Gastrocnemius medialis (tissue), 4 donors: ENCODE measurements at regions not wholly inside any gene's neighbourhood (a gene's known extent, or its start where the extent isn't known, plus 50 kb on each side); places are given as distances from the start of the nearest gene placed in this dataset.
"Not testable (repeated sequence)": the region's sequence is repeated elsewhere in the genome, so short reads cannot be mapped to it uniquely, and the experiment has no call there.

ENCODE experiments used
- ATAC-seq, 2 donors: fragments of 150-250 bp; one replicate each; pipeline ENCODE4 v1.9.1; 2016
- DNase-seq, 2 donors: peaks; one replicate each; pipeline ENCODE4 v3.0.0-alpha.2; 2019
- H3K27ac ChIP-seq, 4 donors: fragments of 200-600 bp; sonication (generic); 1 replicate in 1 of 4; 2 replicates in 3 of 4; pipeline ENCODE4 v1.5.1; 2016 to 2018; ENCODE audit warnings: mild to moderate bottlenecking in 2 of 4, moderate library complexity in 1 of 4
- H3K27me3 ChIP-seq, 3 donors: fragments of 200-600 bp; sonication (generic) in 2 of 3; 1 replicate in 1 of 3; 2 replicates in 2 of 3; pipeline versions ENCODE4 v1.5.1 to v1.6.0; 2016 to 2019; ENCODE audit warnings: mild to moderate bottlenecking in 1 of 3, moderate library complexity in 1 of 3
- H3K36me3 ChIP-seq, 2 donors: fragments of 200-600 bp; sonication (generic) in 1 of 2; one replicate each; pipeline ENCODE4 v1.5.1; 2017 to 2018
- H3K4me1 ChIP-seq, 2 donors: fragments of 200-600 bp; sonication (generic) in 1 of 2; one replicate each; pipeline ENCODE4 v1.5.1; 2016 to 2017; ENCODE audit warnings: mild to moderate bottlenecking in 2 of 2
- H3K4me3 ChIP-seq, 4 donors: fragments of 200-600 bp; sonication (generic) in 3 of 4; 1 replicate in 1 of 4; 2 replicates in 3 of 4; pipeline ENCODE4 v1.5.1; 2016 to 2019; ENCODE audit warnings: mild to moderate bottlenecking in 2 of 4
- H3K9me3 ChIP-seq, 3 donors: fragments of 200-600 bp; sonication (generic) in 2 of 3; 1 replicate in 1 of 3; 2 replicates in 2 of 3; pipeline ENCODE4 v1.5.1; 2016 to 2019
- CTCF ChIP-seq, 5 experiments: fragments of 450-650 bp in 3 of 5; fragments of 200-600 bp in 2 of 5; sonication (generic) in 2 of 5; IDR thresholded peaks in 4 of 5; conservative IDR thresholded peaks in 1 of 5; 1 replicate in 4 of 5; 2 replicates in 1 of 5; pipeline ENCODE4 v1.5.1; 2016 to 2019; ENCODE audit warnings: antibody characterized with exemption in 5 of 5, mild to moderate bottlenecking in 3 of 5, moderate library complexity in 3 of 5
- POLR2A ChIP-seq, 2 donors: fragments of 450-650 bp; IDR thresholded peaks; one replicate each; pipeline ENCODE4 v1.6.1; 2017; ENCODE audit warnings: antibody characterized with exemption in 2 of 2, mild to moderate bottlenecking in 2 of 2, moderate library complexity in 2 of 2
- in situ Hi-C, 4 donors: fragments of 200-750 bp; cut with MboI; loops; one replicate each; pipeline versions ENCODE4 v1.15.0 to v1.8.0; 2017; ENCODE audit warnings: low sequenced_read_pairs in 4 of 4
- intact Hi-C: fragments of 100-400 bp; cut with DNase I; formaldehyde crosslinking; loops from one replicate; pipeline ENCODE4 v1.15.1; 2023; ENCODE audit warnings: low total_unique reads

GRCh38 chr3:94647131-94647530 is 584.3 kb downstream of the NSUN3 start:
- Histone ChIP-seq H3K27ac (no peak overlapping the region), H3K4me1 (no peaks in the 10 kb centered on the region), H3K4me3 (no peak overlapping the region), H3K9me3 (no peaks in the 10 kb centered on the region), H3K36me3 (no peaks in the 10 kb centered on the region), H3K27me3 (no peaks in the 10 kb centered on the region)
- DNase-seq (no peak), ATAC-seq (no peak)
- in situ Hi-C loops (no loop called here), intact Hi-C loops (no loop called here)
- TF ChIP-seq POLR2A (IDR thresholded peaks at IDR 0.05) (no peak), CTCF (IDR thresholded peaks at IDR 0.05 in 4 of 5, conservative IDR thresholded peaks at IDR 0.05 in 1 of 5) (no peak)

- H3K27ac ChIP-seq, H3K4me3 ChIP-seq, H3K27me3 ChIP-seq, H3K36me3 ChIP-seq, ATAC-seq, in situ Hi-C loops, intact Hi-C loops, H3K9me3 ChIP-seq, DNase-seq, H3K4me1 ChIP-seq: not testable (repeated sequence)
Measured at GRCh38 chr3:94648270-94649180, 585.7 kb downstream of the NSUN3 start.

- intact Hi-C loops, result no loop called here
Measured at GRCh38 chr3:94654096-94654495, 591.2 kb downstream of the NSUN3 start.

GRCh38 chr3:94665922-94666321 is 603.1 kb downstream of the NSUN3 start:
- no peak for DNase-seq
- H3K4me3 ChIP-seq, result no peak overlapping the region
- no peaks in the 10 kb centered on the region for H3K36me3 ChIP-seq
- H3K27me3 ChIP-seq, result no peaks in the 10 kb centered on the region
- H3K9me3 ChIP-seq, result no peaks in the 10 kb centered on the region
- intact Hi-C loops, result no loop called here
- no peak overlapping the region for H3K27ac ChIP-seq
- TF ChIP-seq POLR2A (IDR thresholded peaks at IDR 0.05), result no peak
- no peak for TF ChIP-seq CTCF (IDR thresholded peaks at IDR 0.05 in 4 of 5, conservative IDR thresholded peaks at IDR 0.05 in 1 of 5)
- no peaks in the 10 kb centered on the region for H3K4me1 ChIP-seq
- in situ Hi-C loops, result no loop called here
- no peak for ATAC-seq

More at GRCh38 chr3:94654096-94654495, 591.2 kb downstream of the NSUN3 start:
- H3K27me3 ChIP-seq, result no peaks in the 10 kb centered on the region
- in situ Hi-C loops, result no loop called here
- H3K4me3 ChIP-seq, result no peak overlapping the region
- DNase-seq (no peak), ATAC-seq (no peak)
- no peaks in the 10 kb centered on the region for H3K4me1 ChIP-seq
- no peak overlapping the region for H3K27ac ChIP-seq
- no peaks in the 10 kb centered on the region for H3K9me3 ChIP-seq
- H3K36me3 ChIP-seq, result no peaks in the 10 kb centered on the region
- TF ChIP-seq CTCF (IDR thresholded peaks at IDR 0.05 in 4 of 5, conservative IDR thresholded peaks at IDR 0.05 in 1 of 5), result no peak
- no peak for TF ChIP-seq POLR2A (IDR thresholded peaks at IDR 0.05)

- ATAC-seq, result no peak
- in situ Hi-C loops, result no loop called here
- no peaks in the 10 kb centered on the region for H3K27me3 ChIP-seq
- no peaks in the 10 kb centered on the region for H3K36me3 ChIP-seq
- no peak overlapping the region for H3K4me3 ChIP-seq
- H3K27ac ChIP-seq, result no peak overlapping the region
- TF ChIP-seq POLR2A (IDR thresholded peaks at IDR 0.05), result no peak
- TF ChIP-seq CTCF (IDR thresholded peaks at IDR 0.05 in 4 of 5, conservative IDR thresholded peaks at IDR 0.05 in 1 of 5), result no peak
- no peak for DNase-seq
- no peaks in the 10 kb centered on the region for H3K9me3 ChIP-seq
- H3K4me1 ChIP-seq, result no peaks in the 10 kb centered on the region
- intact Hi-C loops, result no loop called here
Measured at GRCh38 chr3:94671078-94671477, 608.2 kb downstream of the NSUN3 start.
